ENCODE measurements at regions not wholly inside any gene's neighbourhood (a gene's known extent, or its start where the extent isn't known, plus 50 kb on each side); places are given as distances from the start of the nearest gene placed in this dataset.

- DNase-seq (ENCODE audit: low read depth in 2 of 2): no peak
Observed at GRCh38 chr20:20992686-20993360, 113.3 kb downstream of the LINC00237 start.

- DNase-seq (ENCODE audit: low read depth in 2 of 2): no peak
Observed at GRCh38 chr20:20992277-20992676, 113.9 kb downstream of the LINC00237 start.

GRCh38 chr20:20989081-20989480 is 117.1 kb downstream of the LINC00237 start:
- no peak for DNase-seq (ENCODE audit: low read depth in 2 of 2)

- no peak for DNase-seq (ENCODE audit: low read depth in 2 of 2)
Observed at GRCh38 chr20:20979934-20980333, 126.2 kb downstream of the LINC00237 start.

- no peak for DNase-seq (ENCODE audit: low read depth in 2 of 2)
Observed at GRCh38 chr20:20977786-20978185, 128.4 kb downstream of the LINC00237 start.

- DNase-seq (ENCODE audit: low read depth in 2 of 2): no peak
Observed at GRCh38 chr20:20972490-20972889, 133.7 kb downstream of the LINC00237 start.

- no peak for DNase-seq (ENCODE audit: low read depth in 2 of 2)
Observed at GRCh38 chr20:20971810-20972209, 134.3 kb downstream of the LINC00237 start.

GRCh38 chr20:20970841-20971240 is 135.3 kb downstream of the LINC00237 start:
- no peak for DNase-seq (ENCODE audit: low read depth in 2 of 2)

GRCh38 chr20:20969701-20970280 is 136.4 kb downstream of the LINC00237 start:
- DNase-seq (ENCODE audit: low read depth in 2 of 2): no peak

GRCh38 chr20:20967564-20968184 is 138.5 kb downstream of the LINC00237 start:
- DNase-seq (ENCODE audit: low read depth in 2 of 2): no peak

GRCh38 chr20:20966171-20966570 is 140.0 kb downstream of the LINC00237 start:
- DNase-seq (ENCODE audit: low read depth in 2 of 2): no peak

GRCh38 chr20:20959031-20959755 is 147.0 kb downstream of the LINC00237 start:
- no peak for DNase-seq (ENCODE audit: low read depth in 2 of 2)

GRCh38 chr20:20956513-20956931 is 149.6 kb downstream of the LINC00237 start:
- no peak for DNase-seq (ENCODE audit: low read depth in 2 of 2)

- DNase-seq (ENCODE audit: low read depth in 2 of 2): no peak
Observed at GRCh38 chr20:20955892-20956291, 150.3 kb downstream of the LINC00237 start.

- no peak for DNase-seq (ENCODE audit: low read depth in 2 of 2)
Observed at GRCh38 chr20:20953738-20954618, 152.2 kb downstream of the LINC00237 start.

- no peak for DNase-seq (ENCODE audit: low read depth in 2 of 2)
Observed at GRCh38 chr20:20950620-20951019, 155.5 kb downstream of the LINC00237 start.

- DNase-seq (ENCODE audit: low read depth in 2 of 2): no peak
Observed at GRCh38 chr20:20946122-20946759, 159.9 kb downstream of the LINC00237 start.

GRCh38 chr20:20941468-20941889 is 164.7 kb downstream of the LINC00237 start:
- no peak for DNase-seq (ENCODE audit: low read depth in 2 of 2)

GRCh38 chr20:20939006-20939405 is 167.2 kb downstream of the LINC00237 start:
- no peak for DNase-seq (ENCODE audit: low read depth in 2 of 2)

GRCh38 chr20:20938599-20938998 is 167.6 kb downstream of the LINC00237 start:
- no peak for DNase-seq (ENCODE audit: low read depth in 2 of 2)

GRCh38 chr20:20938131-20938530 is 168.0 kb downstream of the LINC00237 start:
- no peak for DNase-seq (ENCODE audit: low read depth in 2 of 2)

All from stimulated activated CD4-positive, alpha-beta T cell treated with anti-CD3 and anti-CD28 coated beads, Interleukin-15, amount 100 ng/mL, for 48 hours (primary cell).